Activated effector memory CD4-positive, alpha-beta T cell treated with Interleukin-2 at 50 U/mL for 16 hours (primary cell): ENCODE measurements at regions not wholly inside any gene's neighbourhood (a gene's known extent, or its start where the extent isn't known, plus 50 kb on each side); places are given as distances from the start of the nearest gene placed in this dataset.

ENCODE experiments used
- DNase-seq: peaks from one replicate; pipeline ENCODE4 v3.0.0-alpha.2; 2020

DNA sequence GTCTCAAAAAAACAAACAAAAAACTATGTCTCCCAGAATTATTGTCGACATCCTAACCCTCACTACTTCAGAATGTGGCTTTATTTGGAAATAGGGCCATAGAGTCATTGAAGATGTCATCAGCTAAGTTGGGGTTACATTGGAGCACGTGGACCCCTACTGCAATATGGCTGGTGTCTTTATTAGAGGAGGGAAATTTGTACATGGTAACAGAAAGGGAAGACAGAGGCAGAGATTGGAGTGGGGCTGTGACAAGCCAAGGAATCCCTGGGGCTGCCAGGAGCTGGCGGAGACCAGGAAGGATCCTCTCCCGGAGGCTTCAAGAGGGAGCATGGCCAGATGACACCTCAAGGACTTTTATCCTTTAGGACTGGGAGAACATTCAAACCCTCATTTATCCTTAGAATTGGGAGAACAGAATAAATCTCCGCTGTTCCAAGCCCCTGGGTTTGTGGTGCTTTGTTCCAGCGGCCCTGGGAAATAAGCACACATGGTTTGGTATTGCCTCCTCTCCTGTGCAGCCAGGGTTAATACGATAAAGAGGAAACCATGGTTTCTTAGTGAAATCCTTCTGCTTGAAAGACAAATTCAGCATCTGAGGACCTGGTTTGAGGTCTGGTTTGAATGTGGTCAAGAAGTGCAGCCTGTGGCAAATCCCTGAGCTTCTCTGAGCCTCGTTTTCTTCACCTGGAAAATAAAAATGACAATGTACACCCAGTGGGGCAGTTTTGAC is 184.7 kb downstream of the MYCN start:
- DNase-seq: no peak

DNA sequence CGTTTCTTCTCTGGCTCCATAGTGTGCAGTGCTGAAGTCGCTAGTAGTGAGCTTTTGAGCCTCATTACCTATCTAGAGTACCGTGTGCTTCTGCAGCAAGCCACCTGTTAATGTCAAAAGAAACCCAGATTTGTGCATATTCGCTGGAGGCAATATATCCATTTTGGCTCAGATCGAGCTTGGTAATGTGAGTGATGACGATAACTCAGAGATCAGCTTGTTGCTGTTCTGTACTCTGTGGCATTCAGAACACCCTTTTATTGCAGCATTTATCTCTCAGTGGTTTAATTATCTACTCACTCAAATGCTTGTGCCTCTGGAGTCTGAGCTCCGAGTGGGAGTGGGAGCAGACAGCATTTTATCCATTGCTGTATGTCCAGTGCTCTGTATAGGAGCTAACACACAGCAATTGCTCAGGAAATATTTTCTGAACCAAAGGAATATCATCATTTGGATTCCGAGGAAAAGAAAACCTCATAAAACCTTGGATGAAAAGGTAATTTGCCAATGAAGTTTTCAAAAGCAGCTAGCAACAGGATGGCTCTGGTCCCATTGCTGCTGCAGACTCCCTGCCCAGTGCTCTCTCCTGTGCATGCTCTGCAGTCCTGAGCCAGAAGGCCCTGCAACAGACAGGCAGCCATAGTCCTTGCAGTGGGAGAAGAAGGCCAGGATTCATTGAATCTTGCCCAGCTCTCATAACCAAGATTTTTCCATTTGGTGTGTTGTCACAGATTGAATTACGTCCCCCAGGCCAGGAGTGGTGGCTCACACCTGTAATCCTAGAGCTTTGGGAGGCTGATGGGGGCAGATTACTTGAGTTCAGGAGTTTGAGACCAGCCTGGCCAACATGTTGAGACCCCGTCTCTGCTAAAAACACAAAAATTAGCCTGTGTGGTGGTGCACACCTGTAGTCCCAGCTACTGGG is 183.8 kb downstream of the MYCN start:
- DNase-seq: no peak

DNA sequence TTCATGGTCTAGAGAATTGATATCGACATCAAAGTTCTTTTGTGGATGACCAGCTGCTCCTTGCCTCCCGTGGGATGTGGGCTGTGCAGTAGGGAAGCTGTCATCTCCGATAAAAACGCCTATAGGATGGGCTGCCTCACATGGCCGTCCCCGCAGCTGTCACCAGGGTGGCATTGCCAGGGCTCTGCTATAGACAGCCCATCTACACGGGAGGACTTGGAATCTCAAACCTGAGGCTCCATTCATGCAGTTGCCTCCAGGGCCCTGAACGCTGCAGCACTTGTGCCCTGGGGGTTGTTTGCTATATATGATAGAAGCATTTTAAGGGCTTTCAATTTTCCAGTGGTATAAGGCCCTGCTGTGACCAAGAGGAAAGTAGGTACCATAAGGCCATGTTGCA is 183.1 kb downstream of the MYCN start:
- DNase-seq: no peak

DNA sequence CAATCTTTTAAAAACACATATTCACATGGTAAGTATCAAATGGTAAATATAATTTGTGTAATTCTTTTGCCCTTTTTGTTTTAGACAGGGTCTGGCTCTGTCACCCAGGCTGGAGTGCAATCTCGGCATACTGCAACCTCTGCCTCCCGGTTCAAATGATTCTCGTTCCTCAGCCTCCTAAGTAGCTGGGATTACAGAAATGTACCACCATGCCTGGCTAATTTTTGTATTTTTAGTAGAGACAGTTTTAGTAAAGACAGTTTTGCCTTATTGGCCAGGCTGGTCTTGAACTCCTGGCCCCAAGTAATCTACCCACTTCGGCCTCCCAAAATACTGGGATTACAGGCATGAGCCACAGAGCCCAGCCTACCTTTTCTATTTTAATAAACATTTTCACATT is 182.2 kb downstream of the MYCN start:
- DNase-seq: no peak

DNA sequence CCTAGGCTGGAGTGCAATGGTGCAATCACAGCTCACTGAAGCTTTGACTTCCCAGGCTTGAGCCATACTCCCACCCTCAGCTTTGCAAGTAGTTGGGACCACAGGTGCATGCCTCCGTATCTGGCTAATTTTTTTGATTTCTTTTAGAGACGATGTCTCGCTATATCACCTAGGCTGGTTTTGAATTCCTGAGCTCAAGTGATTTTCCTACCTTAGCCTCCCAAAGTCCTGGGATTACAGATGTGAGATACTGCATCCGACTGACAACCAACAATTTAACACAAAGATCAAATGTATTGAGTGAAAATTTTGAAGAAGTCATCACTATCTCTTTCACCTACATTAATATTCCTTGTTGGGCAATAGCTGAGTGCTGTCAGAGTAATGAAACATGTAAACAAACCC is 181.6 kb downstream of the MYCN start:
- no peak for DNase-seq

DNA sequence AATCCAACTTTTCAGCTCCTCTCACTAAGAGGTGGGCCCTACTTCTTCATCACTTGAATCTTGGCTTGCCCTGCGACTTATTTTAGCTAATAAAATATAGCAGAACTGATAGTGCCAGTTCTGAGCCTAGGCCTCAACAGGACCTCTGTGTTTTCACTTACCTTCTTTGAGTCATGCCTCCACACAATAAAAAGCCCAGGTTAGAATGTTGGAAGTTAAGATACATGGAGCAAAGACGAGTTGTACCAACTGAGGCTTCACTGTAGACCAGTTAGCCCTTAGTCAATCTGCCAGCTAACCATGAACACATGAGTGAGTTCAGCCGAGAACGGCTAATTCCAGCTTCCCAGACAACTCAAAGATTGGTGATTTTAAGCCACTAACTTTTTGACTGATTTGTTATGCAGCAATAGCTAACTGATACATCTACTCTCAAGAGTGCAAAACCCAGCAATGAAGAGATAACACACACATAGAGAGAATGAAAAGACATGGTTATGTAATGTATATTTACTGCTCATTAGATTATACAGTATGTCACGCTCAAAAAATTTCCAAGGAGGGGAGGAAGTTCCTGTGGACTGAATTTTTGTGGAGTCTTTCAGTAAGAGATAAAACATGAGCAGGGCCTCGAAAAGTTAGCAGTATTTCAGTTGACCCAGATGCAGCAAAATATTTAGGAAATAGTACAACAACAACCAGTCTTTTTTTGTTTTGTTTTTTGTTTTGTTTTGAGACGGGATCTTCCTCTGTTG is 181.1 kb downstream of the MYCN start:
- no peak for DNase-seq

DNA sequence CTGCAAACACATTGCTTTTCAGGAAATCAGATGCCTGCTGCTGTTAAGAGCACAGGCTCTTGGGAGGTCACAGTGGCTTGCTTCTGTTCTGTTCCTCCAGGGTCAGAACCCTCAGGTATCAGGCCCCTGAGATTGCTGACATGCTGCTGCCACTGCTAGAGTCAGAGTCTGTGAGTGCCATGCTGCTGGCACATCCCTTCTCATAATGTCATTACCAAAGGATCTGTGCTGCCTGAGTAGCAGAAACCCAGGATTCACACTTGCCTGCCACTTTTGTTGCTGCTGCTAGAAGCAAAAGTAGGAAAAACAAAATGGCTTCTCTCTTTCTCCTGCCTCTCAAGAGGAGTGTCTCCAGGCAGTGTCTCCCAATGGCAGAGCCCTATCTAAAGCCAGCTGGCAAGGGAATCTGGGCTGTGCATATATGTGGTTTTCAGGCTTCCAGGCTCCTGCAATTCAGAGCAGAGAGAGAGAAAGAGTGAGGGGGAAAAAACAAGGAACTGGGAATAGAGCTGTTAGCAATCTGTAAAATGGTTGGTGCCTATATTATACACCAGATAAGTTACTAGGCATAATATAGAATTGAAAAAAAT is 180.3 kb downstream of the MYCN start:
- no peak for DNase-seq

DNA sequence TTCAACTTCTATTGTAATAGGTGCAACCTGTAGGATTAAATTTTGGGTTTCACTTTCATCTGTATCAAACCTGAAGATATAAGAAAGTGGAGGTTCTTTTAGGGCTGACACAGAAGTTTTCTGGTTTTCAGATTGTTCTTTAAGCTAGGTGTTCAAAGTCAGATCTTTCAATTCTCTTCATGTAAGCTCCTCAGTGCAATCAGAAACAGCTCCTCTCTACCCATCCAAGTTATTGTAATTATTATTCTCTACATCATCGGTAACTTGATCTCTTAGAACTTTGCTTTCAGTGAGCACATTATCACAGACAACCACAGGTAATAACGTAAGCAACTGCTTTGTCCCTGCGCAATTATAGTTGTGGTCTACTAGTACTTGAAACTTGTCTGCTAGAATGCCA is 179.4 kb downstream of the MYCN start:
- no peak for DNase-seq

DNA sequence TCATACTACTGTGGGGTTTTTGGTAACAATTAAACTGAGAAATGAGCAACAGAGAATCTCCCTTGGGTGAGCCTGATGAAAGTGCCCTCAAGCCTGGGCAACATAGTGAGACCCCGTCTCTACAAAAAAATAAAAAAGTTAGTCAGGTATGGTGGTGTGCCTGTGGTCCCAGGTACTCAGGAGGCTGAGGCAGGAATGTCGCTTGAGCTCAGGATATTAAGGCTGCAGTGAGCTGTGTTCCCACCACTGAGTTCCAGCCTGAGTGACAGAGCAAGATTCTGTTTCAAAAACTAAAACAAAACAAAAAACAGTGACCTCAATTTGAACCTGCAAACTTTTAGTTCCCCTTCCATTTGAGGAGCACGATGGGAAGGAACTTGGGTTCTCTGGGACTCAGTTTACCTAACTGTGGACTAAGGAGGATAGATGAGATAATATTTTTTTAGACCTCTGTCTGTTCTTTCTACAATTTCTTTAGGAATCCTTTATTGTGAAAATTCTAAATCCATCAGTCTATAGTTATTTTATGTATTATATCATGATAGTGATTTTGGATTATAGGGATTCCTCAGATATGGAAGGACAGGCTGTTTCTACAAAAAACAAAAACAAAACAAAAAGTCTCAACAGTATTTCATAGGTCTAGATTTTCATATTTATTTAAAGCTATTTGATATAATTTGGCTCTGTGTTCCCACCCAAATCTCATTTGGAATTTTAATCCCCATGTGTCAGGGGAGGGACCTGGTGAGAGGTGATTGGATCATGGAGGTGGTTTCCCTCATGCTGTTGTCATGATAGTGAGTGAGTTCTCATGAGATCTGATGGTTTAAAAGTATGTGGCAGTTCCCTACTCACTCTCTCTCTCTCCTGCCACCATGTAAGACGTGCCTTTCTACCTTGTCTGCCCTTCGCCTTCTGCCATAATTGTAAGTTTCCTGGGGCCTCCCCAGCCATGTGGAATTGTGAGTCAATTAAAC is 178.6 kb downstream of the MYCN start:
- DNase-seq: no peak

DNA sequence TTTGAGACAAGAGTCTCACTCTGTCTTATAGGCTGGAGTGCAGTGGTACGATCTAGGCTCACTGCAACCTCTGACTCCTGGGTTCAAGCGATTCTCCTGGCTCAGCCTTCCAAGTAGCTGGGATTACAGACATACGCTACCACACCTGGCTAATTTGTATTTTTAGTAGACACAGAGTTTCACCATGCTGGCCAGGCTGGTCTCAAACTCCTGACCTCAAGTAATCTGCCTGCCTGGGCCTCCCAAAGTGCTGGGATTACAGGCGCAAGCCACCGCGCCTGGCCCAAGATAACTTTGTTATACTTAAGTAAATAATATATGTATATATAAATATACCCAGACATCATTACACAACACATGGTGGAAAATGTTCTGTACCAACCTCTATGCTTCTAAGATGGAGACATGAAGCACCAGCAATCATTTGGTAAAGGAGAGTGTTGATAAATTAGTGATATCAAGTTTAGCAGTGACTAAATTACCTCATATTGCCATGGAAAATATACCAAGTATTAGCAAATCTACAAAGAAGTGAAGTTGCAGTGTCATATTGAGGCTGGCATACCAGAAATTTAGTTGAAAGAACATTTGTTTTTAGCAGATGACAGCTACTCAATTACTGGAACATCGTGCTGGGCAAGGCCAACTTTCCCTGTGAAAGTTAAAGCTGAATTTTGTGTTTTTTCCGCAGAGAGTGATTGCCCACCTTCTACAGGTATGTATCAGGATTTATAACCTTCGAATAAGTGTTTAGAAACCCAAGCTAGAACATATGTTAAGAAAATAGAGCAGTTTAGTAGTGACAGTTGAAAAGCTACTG is 177.7 kb downstream of the MYCN start:
- DNase-seq: no peak

DNA sequence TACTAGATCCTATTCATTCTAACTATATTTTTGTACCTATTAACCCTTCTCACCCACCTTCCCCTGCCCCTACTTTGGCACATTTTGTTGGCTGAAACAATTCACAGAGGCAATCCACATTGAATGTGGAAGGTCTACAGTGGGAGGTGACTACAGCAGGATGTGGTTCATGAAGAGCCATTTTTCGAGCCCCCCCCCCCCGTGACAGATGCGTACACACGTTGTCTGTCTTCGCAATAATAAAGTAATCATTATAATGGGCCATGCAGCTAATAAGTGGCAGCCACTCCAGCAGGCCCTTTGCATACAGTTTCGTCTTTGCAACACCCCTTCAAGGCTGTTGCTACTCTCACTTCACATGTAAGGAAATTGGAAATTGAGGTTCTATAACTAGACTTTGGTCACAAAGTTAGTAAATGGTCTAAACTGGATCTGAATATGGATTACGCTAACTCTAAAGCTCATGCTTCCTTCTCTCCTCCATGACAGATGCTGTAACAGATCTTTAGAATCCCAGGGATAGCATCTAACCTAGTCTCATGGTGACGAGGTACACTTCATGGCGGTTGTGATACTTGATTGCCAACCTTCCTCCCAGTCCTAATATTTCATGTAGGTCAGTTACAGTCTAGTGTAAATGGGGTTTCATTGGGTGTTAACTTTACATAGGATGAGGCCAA is 176.8 kb downstream of the MYCN start:
- no peak for DNase-seq

DNA sequence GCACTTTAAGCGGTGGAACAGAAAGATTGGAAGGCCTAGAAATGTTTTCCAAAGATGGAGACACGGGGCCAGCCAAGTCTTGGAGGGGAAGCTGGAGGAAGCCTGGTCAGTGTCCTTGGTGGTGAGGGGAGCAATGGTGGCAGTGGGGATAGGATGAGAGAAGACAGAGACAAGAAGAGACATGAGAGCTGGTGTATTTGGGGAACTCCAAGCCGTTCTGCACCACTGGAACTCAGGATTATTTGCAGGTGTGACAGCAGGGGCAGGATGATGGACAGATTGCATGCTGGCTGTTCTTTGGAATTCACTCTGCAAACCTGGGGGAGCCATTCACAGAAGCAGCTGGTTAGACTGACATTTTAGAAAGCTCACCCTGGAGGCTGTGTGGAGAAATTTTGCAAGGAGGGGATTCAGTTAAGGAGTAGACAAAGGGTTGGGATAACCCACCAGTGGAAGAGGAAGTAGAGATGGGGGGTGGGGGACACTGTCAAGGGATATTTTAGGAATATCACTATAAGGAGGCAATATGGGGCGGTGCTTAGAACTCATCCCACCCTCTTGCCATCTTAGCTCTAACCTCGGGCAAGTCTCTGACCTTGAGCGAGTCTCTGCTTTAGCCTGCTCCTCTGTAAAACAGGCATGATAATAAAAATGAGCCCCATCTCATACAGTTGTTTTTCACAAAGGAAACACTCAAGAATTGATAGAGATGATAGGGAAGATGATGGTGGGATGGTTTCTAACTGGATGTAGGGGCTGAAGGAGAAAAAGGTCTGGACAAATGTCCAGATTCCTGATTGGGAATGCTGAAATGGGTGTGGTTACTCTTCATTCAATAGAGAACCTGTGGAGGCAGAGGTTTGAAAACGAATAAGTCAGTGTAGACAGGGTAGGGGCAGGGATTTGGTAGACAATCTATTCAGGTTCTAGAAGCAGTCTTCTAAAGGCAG is 175.8 kb downstream of the MYCN start:
- no peak for DNase-seq

DNA sequence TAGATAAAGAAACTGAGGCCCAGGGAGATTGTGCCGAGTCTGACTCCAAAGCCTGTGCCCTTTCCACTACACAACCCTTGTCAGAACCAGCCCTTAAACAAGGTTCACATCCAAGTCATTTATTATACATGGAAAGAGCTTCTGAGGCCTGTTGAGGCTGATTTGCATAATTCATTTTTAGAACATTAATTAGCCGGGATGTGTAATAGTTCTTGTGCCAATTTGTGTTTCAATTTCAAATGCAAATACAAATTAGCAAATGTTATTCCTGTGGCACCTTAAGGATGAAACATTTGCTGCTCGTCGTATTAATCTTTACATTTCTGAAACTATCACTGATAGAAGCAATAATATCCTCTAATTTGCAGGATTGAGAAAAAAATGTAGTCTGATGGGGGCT is 174.9 kb downstream of the MYCN start:
- DNase-seq: no peak

DNA sequence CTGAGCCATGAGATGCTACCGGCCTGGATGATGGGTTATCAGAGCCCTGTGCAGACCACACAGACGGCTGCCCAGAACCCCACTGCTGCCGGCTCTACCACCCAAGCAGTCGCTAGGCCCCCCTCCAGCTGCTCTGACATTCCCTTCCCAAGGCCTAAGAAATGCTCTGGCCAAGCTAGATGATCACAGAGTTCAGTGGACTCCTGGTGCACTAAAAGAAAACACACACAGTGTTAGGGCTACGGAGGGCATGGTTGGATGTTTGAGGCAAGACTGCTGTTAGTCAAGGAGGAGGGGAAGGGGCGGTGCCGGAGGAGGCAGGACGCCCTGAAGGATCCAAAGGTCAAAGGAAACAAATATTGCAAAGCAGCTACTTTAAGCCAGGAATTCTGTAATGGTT is 174.5 kb downstream of the MYCN start:
- DNase-seq: no peak

DNA sequence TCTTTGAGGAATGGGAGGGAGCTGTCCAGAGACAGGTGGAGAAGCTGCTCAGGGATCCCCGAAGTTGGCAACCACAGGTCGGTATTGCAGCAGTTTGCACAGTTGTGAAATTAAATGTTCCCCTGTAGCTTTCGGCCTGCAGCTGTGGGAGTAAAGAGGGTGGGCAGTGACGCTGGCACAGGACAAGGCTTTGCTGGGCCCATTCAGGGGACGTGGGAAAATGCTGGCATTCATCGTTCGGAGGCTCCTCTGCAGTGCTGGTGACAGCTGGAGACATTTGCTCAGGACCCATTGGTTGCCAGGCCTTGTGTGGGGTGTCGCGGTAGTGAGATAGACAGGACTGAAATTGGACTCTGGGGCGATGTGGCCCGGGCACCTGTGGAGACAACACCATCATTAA is 173.7 kb downstream of the MYCN start:
- no peak for DNase-seq

DNA sequence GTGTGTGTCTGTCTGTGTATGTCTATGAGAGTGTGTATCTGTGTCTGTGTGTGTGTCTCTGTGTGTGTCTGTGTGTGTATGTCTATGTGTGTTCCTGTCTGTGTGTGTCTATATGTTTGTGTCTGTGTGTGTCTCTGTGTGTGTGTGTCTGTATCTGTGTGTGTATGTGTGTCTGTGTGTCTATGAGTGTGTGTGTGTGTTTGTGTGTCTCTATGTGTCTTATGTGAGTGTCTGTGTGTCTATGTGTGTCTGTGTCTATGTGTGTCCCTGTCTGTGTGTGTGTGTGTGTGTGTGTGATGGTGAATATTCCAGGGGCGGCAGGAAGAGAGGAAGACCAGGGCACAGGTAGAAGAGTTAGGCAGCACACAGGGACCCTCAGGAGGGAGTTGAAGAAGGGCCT is 173.2 kb downstream of the MYCN start:
- DNase-seq: no peak

DNA sequence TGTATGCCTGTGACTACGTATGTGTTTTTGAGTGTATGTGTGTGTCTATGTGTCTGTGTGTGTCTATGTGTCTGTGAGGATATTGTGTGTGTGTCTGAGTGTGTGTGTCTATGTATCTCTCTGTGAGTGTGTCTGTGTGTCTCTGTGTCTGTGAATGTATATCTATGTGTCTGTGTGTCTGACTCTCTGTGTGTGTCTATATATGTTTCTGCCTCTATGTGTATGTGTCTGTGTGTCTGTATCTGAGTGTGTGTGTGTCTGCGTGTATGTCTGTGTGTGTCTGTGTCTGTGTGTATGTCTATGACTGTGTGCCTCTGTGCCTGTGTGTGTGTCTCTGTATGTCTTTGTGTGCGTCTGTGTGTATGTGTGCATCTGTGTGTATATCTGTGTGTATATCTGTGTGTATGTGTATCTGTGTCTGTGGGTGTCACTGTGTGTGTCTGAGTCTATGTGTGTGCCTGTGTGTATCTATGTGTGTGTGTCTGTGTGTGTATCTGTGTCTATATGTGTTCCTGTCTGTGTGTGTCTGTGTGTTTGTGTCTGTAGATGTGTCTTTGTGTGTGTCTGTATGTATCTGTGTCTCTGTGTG is 172.7 kb downstream of the MYCN start:
- no peak for DNase-seq

DNA sequence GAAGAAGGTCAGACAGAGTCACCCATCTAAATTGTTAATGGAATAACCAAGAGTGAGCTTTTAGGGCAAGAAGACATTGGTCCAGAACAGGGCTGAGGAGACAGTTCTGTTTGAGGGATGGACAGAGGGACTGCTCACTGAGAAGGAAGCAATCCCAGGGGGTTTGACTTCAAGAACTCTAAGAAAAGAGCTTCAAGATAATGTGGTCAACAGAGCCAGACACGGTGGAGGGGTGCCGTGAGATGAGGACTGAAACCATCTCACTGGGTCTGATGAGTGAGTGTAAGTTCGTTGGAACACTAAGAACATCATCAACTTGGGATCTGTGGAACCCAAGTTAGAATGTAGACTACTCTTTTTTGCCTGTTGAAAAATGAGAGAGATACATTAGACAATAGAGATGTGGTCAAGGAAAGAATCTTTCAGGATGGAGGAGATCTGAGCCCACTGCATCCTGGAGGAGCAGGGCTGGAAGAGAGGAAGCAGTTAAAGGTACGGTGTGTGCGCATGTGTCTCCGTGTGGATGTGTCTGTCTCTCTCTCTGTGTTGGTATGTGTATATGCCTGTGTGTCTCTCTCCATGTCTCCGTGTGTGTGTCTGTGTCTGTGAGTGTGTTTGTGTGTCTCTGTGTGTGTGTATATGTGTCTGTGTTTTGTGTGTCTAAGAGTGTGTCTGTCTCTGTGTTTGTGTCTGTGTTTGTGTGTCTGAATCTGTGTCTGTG is 172.1 kb downstream of the MYCN start:
- DNase-seq: no peak
